ENCODE measurements at regions not wholly inside any gene's neighbourhood (a gene's known extent, or its start where the extent isn't known, plus 50 kb on each side); places are given as distances from the start of the nearest gene placed in this dataset.

GRCh38 chr5:2898661-2899060 lies 147.2 kb upstream of the IRX2 start:
- no peak for DNase-seq
- intact Hi-C loops (cut with DNase I, micrococcal nuclease) = no loop called here
- POLR2A ChIA-PET = no interaction called here
- no peak for ATAC-seq
- Mint-ChIP-seq H3K9me3 (ENCODE audit: low read depth) (peaks cover 2% of the 10 kb centered on the region), H3K27ac (no peak overlapping the region), H3K36me3 (ENCODE audit: low read depth) (no peaks in the 10 kb centered on the region), H3K4me1 (no peaks in the 10 kb centered on the region), H3K27me3 (no peaks in the 10 kb centered on the region), H3K4me3 (no peak overlapping the region)
- CTCF ChIA-PET = no interaction called here

GRCh38 chr5:2897276-2897961 lies 145.9 kb upstream of the IRX2 start:
- ATAC-seq = no peak
- POLR2A ChIA-PET = no interaction called here
- Mint-ChIP-seq H3K4me1 (no peaks in the 10 kb centered on the region), H3K4me3 (no peak overlapping the region), H3K36me3 (ENCODE audit: low read depth) (no peaks in the 10 kb centered on the region), H3K27ac (no peak overlapping the region), H3K27me3 (no peaks in the 10 kb centered on the region), H3K9me3 (ENCODE audit: low read depth) (peaks cover 2% of the 10 kb centered on the region)
- intact Hi-C loops (cut with DNase I, micrococcal nuclease) = no loop called here
- CTCF ChIA-PET = no interaction called here
- no peak for DNase-seq

GRCh38 chr5:2896371-2897275 lies 145.1 kb upstream of the IRX2 start:
- no peak overlapping the region for H3K4me3 Mint-ChIP-seq
- H3K36me3 Mint-ChIP-seq (ENCODE audit: low read depth) = no peaks in the 10 kb centered on the region
- CTCF ChIA-PET = no interaction called here
- H3K9me3 Mint-ChIP-seq (ENCODE audit: low read depth) = peaks cover under 1% of the 10 kb centered on the region
- POLR2A ChIA-PET = no interaction called here
- H3K27ac Mint-ChIP-seq = no peak overlapping the region
- H3K4me1 Mint-ChIP-seq = no peaks in the 10 kb centered on the region
- DNase-seq = no peak
- no peaks in the 10 kb centered on the region for H3K27me3 Mint-ChIP-seq
- intact Hi-C loops (cut with DNase I, micrococcal nuclease) = no loop called here
- ATAC-seq = no peak

- no peak overlapping the region for H3K27ac Mint-ChIP-seq
- DNase-seq (no peak), ATAC-seq (no peak)
- peaks cover under 1% of the 10 kb centered on the region for H3K9me3 Mint-ChIP-seq (ENCODE audit: low read depth)
- no peaks in the 10 kb centered on the region for H3K36me3 Mint-ChIP-seq (ENCODE audit: low read depth)
- CTCF ChIA-PET = no interaction called here
- no peaks in the 10 kb centered on the region for H3K4me1 Mint-ChIP-seq
- H3K4me3 Mint-ChIP-seq = no peak overlapping the region
- intact Hi-C loops (cut with DNase I, micrococcal nuclease) = no loop called here
- POLR2A ChIA-PET = no interaction called here
- H3K27me3 Mint-ChIP-seq = no peaks in the 10 kb centered on the region
Observed at GRCh38 chr5:2895876-2896275, 144.4 kb upstream of the IRX2 start.

GRCh38 chr5:2895196-2895595 lies 143.7 kb upstream of the IRX2 start:
- no peak overlapping the region for H3K27ac Mint-ChIP-seq
- H3K9me3 Mint-ChIP-seq (ENCODE audit: low read depth) = peaks cover 4% of the 10 kb centered on the region
- no peak overlapping the region for H3K4me3 Mint-ChIP-seq
- no peaks in the 10 kb centered on the region for H3K36me3 Mint-ChIP-seq (ENCODE audit: low read depth)
- ChIA-PET POLR2A (no interaction called here), CTCF (no interaction called here)
- intact Hi-C loops (cut with DNase I, micrococcal nuclease) = no loop called here
- no peaks in the 10 kb centered on the region for H3K4me1 Mint-ChIP-seq
- H3K27me3 Mint-ChIP-seq = no peaks in the 10 kb centered on the region
- ATAC-seq (no peak), DNase-seq (no peak)

GRCh38 chr5:2894736-2895135 lies 143.3 kb upstream of the IRX2 start:
- Mint-ChIP-seq H3K9me3 (ENCODE audit: low read depth) (peaks cover 4% of the 10 kb centered on the region), H3K4me1 (no peaks in the 10 kb centered on the region)

GRCh38 chr5:2894316-2894715 lies 142.8 kb upstream of the IRX2 start:
- ATAC-seq = no peak
- DNase-seq = no peak
- no peaks in the 10 kb centered on the region for H3K4me1 Mint-ChIP-seq
- H3K27me3 Mint-ChIP-seq = no peaks in the 10 kb centered on the region
- no peak overlapping the region for H3K4me3 Mint-ChIP-seq
- peaks cover 4% of the 10 kb centered on the region for H3K9me3 Mint-ChIP-seq (ENCODE audit: low read depth)
- CTCF ChIA-PET = interaction anchor here (1.2 kb wide), 1 partner anchor 9 kb away, joined by 3 read pairs; no protein-coding TSS in a partner anchor
- H3K27ac Mint-ChIP-seq = no peak overlapping the region
- H3K36me3 Mint-ChIP-seq (ENCODE audit: low read depth) = no peaks in the 10 kb centered on the region
- intact Hi-C loops (cut with DNase I, micrococcal nuclease) = no loop called here
- POLR2A ChIA-PET = no interaction called here

More at GRCh38 chr5:2894736-2895135, 143.3 kb upstream of the IRX2 start:
- Mint-ChIP-seq H3K27ac (no peak overlapping the region), H3K4me3 (no peak overlapping the region), H3K36me3 (ENCODE audit: low read depth) (no peaks in the 10 kb centered on the region), H3K27me3 (no peaks in the 10 kb centered on the region)
- CTCF ChIA-PET = no interaction called here
- no peak for ATAC-seq
- POLR2A ChIA-PET = no interaction called here
- no peak for DNase-seq
- intact Hi-C loops (cut with DNase I, micrococcal nuclease) = no loop called here

GRCh38 chr5:2892466-2893000 lies 141.1 kb upstream of the IRX2 start:
- ATAC-seq = no peak
- Mint-ChIP-seq H3K27me3 (no peaks in the 10 kb centered on the region), H3K4me3 (no peak overlapping the region), H3K36me3 (ENCODE audit: low read depth) (no peaks in the 10 kb centered on the region), H3K4me1 (no peaks in the 10 kb centered on the region), H3K9me3 (ENCODE audit: low read depth) (peaks cover 4% of the 10 kb centered on the region), H3K27ac (no peak overlapping the region)
- no peak for DNase-seq
- ChIA-PET CTCF (no interaction called here), POLR2A (no interaction called here)
- intact Hi-C loops (cut with DNase I, micrococcal nuclease) = no loop called here

GRCh38 chr5:2891781-2892180 lies 140.3 kb upstream of the IRX2 start:
- H3K27ac Mint-ChIP-seq = no peak overlapping the region
- H3K27me3 Mint-ChIP-seq = no peaks in the 10 kb centered on the region
- no peaks in the 10 kb centered on the region for H3K36me3 Mint-ChIP-seq (ENCODE audit: low read depth)
- peaks cover 4% of the 10 kb centered on the region for H3K9me3 Mint-ChIP-seq (ENCODE audit: low read depth)
- POLR2A ChIA-PET = no interaction called here
- DNase-seq (no peak), ATAC-seq (no peak)
- intact Hi-C loops (cut with DNase I, micrococcal nuclease) = no loop called here
- CTCF ChIA-PET = no interaction called here
- no peaks in the 10 kb centered on the region for H3K4me1 Mint-ChIP-seq
- H3K4me3 Mint-ChIP-seq = no peak overlapping the region

- Mint-ChIP-seq H3K36me3 (ENCODE audit: low read depth) (no peaks in the 10 kb centered on the region), H3K27ac (no peak overlapping the region), H3K9me3 (ENCODE audit: low read depth) (peaks cover 4% of the 10 kb centered on the region), H3K27me3 (no peaks in the 10 kb centered on the region), H3K4me3 (no peak overlapping the region), H3K4me1 (no peaks in the 10 kb centered on the region)
- ChIA-PET POLR2A (no interaction called here), CTCF (no interaction called here)
- intact Hi-C loops (cut with DNase I, micrococcal nuclease) = no loop called here
- no peak for DNase-seq
- no peak for ATAC-seq
Observed at GRCh38 chr5:2890011-2890410, 138.5 kb upstream of the IRX2 start.

GRCh38 chr5:2888520-2889060 lies 137.1 kb upstream of the IRX2 start:
- no peaks in the 10 kb centered on the region for H3K4me1 Mint-ChIP-seq
- no peaks in the 10 kb centered on the region for H3K27me3 Mint-ChIP-seq

More at GRCh38 chr5:2888520-2889060, 137.1 kb upstream of the IRX2 start:
- no peak for DNase-seq
- H3K27ac Mint-ChIP-seq = no peak overlapping the region
- no peak for ATAC-seq
- H3K4me3 Mint-ChIP-seq = no peak overlapping the region
- H3K36me3 Mint-ChIP-seq (ENCODE audit: low read depth) = no peaks in the 10 kb centered on the region
- POLR2A ChIA-PET = no interaction called here
- intact Hi-C loops (cut with DNase I, micrococcal nuclease) = no loop called here
- CTCF ChIA-PET = no interaction called here
- H3K9me3 Mint-ChIP-seq (ENCODE audit: low read depth) = peaks cover 4% of the 10 kb centered on the region

All from activated CD4-positive, alpha-beta T cell treated with anti-CD3 and anti-CD28 coated beads for 36 hours (primary cell).